Endodermal cell (in vitro differentiated cells): ENCODE measurements at regions not wholly inside any gene's neighbourhood (a gene's known extent, or its start where the extent isn't known, plus 50 kb on each side); places are given as distances from the start of the nearest gene placed in this dataset.

Source experiments
- DNase-seq: peaks from one replicate; pipeline ENCODE4 v3.0.0-alpha.2; 2017
- H3K27ac ChIP-seq: 2 replicates; pipeline ENCODE4 v1.5.1; 2013; ENCODE audit warnings: mild to moderate bottlenecking, low read depth, low read length, moderate library complexity
- H3K27me3 ChIP-seq: 2 replicates; pipeline ENCODE4 v1.6.1; 2013; ENCODE audit warnings: mild to moderate bottlenecking, low read length, moderate library complexity; ENCODE audit not compliant: insufficient read depth, control insufficient read depth, poor library complexity, severe bottlenecking
- H3K36me3 ChIP-seq: 2 replicates; pipeline ENCODE4 v1.7.0; 2013; ENCODE audit warnings: mild to moderate bottlenecking, low read length, moderate library complexity; ENCODE audit not compliant: control insufficient read depth, insufficient read depth
- H3K4me1 ChIP-seq: one replicate; pipeline ENCODE4 v1.7.0; 2013; ENCODE audit warnings: low read length; ENCODE audit not compliant: control insufficient read depth, insufficient read depth
- H3K4me3 ChIP-seq: 2 replicates; pipeline ENCODE4 v1.5.1; 2013; ENCODE audit warnings: mild to moderate bottlenecking, low read length, moderate library complexity
- H3K9ac ChIP-seq: 2 replicates; pipeline ENCODE4 v1.6.1; 2013; ENCODE audit warnings: mild to moderate bottlenecking, low read length, moderate library complexity; ENCODE audit not compliant: poor library complexity, severe bottlenecking; ENCODE audit errors: extremely low read depth
- H3K9me3 ChIP-seq: 2 replicates; pipeline ENCODE4 v1.6.1; 2013; ENCODE audit warnings: mild to moderate bottlenecking, low read length, moderate library complexity; ENCODE audit not compliant: control insufficient read depth
- H3K27ac Mint-ChIP-seq: 2 replicates; pipeline ENCODE4 v1.8.0; 2020; ENCODE audit warnings: mixed read lengths
- H3K27me3 Mint-ChIP-seq: 2 replicates; pipeline ENCODE4 v1.8.0; 2021; ENCODE audit warnings: mild to moderate bottlenecking, mixed read lengths; ENCODE audit not compliant: insufficient read depth
- H3K36me3 Mint-ChIP-seq: 2 replicates; pipeline ENCODE4 v1.8.0; 2020; ENCODE audit warnings: low read depth, mixed read lengths
- H3K4me1 Mint-ChIP-seq: 2 replicates; pipeline ENCODE4 v1.8.0; 2020; ENCODE audit warnings: mixed read lengths
- H3K4me3 Mint-ChIP-seq: 2 replicates; pipeline ENCODE4 v1.8.0; 2020; ENCODE audit warnings: mild to moderate bottlenecking, moderate library complexity, mixed read lengths
- H3K9me3 Mint-ChIP-seq: 2 replicates; pipeline ENCODE4 v1.8.0; 2020; ENCODE audit warnings: mild to moderate bottlenecking, mixed read lengths
- WGBS, 2 experiments: methylation state at CpG; one replicate each; pipeline versions ENCODE4 v1.1.5 to v1.1.7; 2013; ENCODE audit warnings: missing lambda C conversion rate in 2 of 2, mixed read lengths in 1 of 2; ENCODE audit not compliant: insufficient coverage in 1 of 2, insufficient read length in 1 of 2; 5-methylcytosine and 5-hydroxymethylcytosine counted together
- TF ChIP-seq, protein P1 (sequence below): fragments of 200-600 bp; sonication (generic); conservative IDR thresholded peaks from 2 replicates; pipeline ENCODE4 v1.5.0; 2021; ENCODE audit warnings: antibody characterized with exemption, mild to moderate bottlenecking

- H3K27me3 Mint-ChIP-seq = peaks cover 4% of the 10 kb centered on the region
- no peaks in the 10 kb centered on the region for H3K36me3 Mint-ChIP-seq
- Histone ChIP-seq H3K9me3 (peaks cover 2% of the 10 kb centered on the region), H3K36me3 (no peaks in the 10 kb centered on the region), H3K27me3 (no peaks in the 10 kb centered on the region), H3K27ac (no peak overlapping the region), H3K9ac (no peak overlapping the region), H3K4me1 (no peaks in the 10 kb centered on the region), H3K4me3 (no peak overlapping the region)
- peak; percentile 23 for DNase-seq
- peaks cover 10% of the 10 kb centered on the region for H3K4me1 Mint-ChIP-seq
- TF ChIP-seq, protein P1, sequence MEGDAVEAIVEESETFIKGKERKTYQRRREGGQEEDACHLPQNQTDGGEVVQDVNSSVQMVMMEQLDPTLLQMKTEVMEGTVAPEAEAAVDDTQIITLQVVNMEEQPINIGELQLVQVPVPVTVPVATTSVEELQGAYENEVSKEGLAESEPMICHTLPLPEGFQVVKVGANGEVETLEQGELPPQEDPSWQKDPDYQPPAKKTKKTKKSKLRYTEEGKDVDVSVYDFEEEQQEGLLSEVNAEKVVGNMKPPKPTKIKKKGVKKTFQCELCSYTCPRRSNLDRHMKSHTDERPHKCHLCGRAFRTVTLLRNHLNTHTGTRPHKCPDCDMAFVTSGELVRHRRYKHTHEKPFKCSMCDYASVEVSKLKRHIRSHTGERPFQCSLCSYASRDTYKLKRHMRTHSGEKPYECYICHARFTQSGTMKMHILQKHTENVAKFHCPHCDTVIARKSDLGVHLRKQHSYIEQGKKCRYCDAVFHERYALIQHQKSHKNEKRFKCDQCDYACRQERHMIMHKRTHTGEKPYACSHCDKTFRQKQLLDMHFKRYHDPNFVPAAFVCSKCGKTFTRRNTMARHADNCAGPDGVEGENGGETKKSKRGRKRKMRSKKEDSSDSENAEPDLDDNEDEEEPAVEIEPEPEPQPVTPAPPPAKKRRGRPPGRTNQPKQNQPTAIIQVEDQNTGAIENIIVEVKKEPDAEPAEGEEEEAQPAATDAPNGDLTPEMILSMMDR = no peak
- no peak overlapping the region for H3K4me3 Mint-ChIP-seq
- H3K9me3 Mint-ChIP-seq = peaks cover 6% of the 10 kb centered on the region
- 91 to 92% methylated on average over 10 to 12 of the region's 12 CpGs for WGBS, 2 experiments
- no peak overlapping the region for H3K27ac Mint-ChIP-seq
Observed at GRCh38 chr20:24765316-24766142, 183.5 kb upstream of the CST7 start.

DNA sequence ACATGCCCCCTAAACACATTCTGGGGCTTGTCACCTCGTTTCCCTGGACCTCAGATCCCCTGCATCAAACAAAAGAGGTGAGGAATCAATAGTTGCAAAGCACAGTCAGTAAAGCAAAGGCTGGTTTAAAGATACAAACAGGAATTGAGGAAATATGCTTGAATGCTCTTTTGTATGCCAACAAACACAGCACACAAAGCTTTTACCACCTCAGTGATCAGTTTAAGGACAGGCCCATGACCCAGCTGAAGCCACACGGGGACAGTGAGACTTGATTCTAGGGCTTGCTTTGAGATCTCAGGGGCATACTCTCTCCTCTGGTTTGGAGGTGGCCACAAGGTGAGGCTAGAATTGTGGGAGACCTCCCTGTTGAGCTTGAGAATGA, 182.9 kb upstream of the CST7 start:
- no peak for DNase-seq
- 89% methylated on average over 2 of the region's 2 CpGs; no CpG with 5 or more reads in 1 of the 2 experiments for WGBS, 2 experiments
- Histone ChIP-seq H3K4me1 (no peaks in the 10 kb centered on the region), H3K36me3 (no peaks in the 10 kb centered on the region), H3K4me3 (no peak overlapping the region), H3K27me3 (no peaks in the 10 kb centered on the region), H3K27ac (no peak overlapping the region), H3K9ac (no peak overlapping the region), H3K9me3 (no peaks in the 10 kb centered on the region)
- TF ChIP-seq, protein P1 = no peak
- H3K27ac Mint-ChIP-seq = no peak overlapping the region
- peaks cover 4% of the 10 kb centered on the region for H3K9me3 Mint-ChIP-seq
- H3K36me3 Mint-ChIP-seq = no peaks in the 10 kb centered on the region
- H3K27me3 Mint-ChIP-seq = peaks cover 4% of the 10 kb centered on the region
- peaks cover 10% of the 10 kb centered on the region for H3K4me1 Mint-ChIP-seq
- H3K4me3 Mint-ChIP-seq = no peak overlapping the region

DNA sequence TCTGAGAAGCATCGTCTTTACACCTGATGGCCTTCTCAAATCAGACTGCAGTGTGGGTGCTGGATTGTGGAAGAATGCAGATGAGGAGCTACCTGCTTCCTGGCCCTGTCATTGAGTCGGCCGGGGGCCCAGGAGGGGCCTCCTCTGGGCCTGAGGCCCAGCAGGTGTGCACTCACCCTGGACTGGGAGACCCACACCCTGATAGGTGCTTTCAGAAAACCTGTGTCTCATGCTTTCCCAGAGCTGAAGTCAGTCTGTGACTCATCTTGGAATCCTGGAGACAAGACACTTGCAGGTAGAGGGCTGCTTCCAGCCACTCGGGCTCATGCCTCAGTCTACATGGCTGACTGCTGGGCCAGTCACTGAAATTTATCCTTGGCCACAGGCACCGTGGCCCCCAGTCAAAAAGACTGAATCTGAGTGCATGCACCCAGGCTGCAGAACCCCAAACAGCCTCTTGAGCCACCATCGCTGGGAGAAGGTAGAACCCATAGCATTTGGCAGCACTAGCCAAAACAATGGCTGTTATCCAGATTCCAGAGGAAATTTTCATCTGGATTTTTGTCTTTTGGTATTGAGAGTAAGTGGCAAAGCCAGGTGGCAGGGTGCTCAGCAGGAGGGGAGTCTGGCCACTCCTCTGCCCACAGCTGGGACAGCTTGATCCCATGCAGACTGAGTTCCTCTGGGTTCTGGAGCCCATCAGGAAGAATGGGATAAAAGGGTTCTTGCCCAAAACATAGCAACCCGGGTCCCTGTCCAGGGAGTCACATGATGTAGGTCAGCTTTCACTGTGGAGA, 182.0 kb upstream of the CST7 start:
- H3K36me3 ChIP-seq = no peaks in the 10 kb centered on the region
- TF ChIP-seq, protein P1 = no peak
- H3K9ac ChIP-seq = no peak overlapping the region
- no peaks in the 10 kb centered on the region for H3K27me3 ChIP-seq
- no peaks in the 10 kb centered on the region for H3K9me3 ChIP-seq
- peak; percentile 30 for DNase-seq
- Mint-ChIP-seq H3K4me3 (no peak overlapping the region), H3K27ac (no peak overlapping the region), H3K9me3 (no peaks in the 10 kb centered on the region), H3K36me3 (no peaks in the 10 kb centered on the region), H3K4me1 (peaks cover 10% of the 10 kb centered on the region), H3K27me3 (peaks cover 4% of the 10 kb centered on the region)
- H3K4me1 ChIP-seq = no peaks in the 10 kb centered on the region
- no peak overlapping the region for H3K4me3 ChIP-seq
- WGBS, 2 experiments = 89 to 96% methylated on average over 5 to 7 of the region's 7 CpGs
- no peak overlapping the region for H3K27ac ChIP-seq
